ENCODE measurements at regions not wholly inside any gene's neighbourhood (a gene's known extent, or its start where the extent isn't known, plus 50 kb on each side); places are given as distances from the start of the nearest gene placed in this dataset.

DNA sequence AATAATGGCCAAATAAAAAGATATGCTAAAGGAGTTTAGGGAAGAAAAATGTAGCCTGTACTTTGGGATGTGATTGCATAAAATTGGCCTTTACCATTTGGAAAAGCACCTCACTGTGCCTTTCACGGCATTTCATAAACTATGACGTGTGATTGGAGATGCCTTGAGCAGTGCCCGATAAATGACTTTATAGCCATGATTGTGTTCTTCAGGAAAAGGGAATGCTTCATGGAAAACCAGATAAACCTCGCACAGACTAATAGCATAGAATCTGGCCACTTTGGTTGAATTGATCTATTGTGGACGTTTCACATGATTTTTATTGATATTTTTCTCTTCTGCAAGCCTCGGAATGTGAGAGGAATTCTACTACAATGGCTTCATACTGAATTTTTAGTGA, 502.0 kb upstream of the MKI67 start:
- TF ChIP-seq, protein P1, sequence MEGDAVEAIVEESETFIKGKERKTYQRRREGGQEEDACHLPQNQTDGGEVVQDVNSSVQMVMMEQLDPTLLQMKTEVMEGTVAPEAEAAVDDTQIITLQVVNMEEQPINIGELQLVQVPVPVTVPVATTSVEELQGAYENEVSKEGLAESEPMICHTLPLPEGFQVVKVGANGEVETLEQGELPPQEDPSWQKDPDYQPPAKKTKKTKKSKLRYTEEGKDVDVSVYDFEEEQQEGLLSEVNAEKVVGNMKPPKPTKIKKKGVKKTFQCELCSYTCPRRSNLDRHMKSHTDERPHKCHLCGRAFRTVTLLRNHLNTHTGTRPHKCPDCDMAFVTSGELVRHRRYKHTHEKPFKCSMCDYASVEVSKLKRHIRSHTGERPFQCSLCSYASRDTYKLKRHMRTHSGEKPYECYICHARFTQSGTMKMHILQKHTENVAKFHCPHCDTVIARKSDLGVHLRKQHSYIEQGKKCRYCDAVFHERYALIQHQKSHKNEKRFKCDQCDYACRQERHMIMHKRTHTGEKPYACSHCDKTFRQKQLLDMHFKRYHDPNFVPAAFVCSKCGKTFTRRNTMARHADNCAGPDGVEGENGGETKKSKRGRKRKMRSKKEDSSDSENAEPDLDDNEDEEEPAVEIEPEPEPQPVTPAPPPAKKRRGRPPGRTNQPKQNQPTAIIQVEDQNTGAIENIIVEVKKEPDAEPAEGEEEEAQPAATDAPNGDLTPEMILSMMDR (IDR thresholded peaks at IDR 0.05): no peak
- TF ChIP-seq EZH2phosphoT487 (IDR thresholded peaks at IDR 0.05) (no peak), EZH2 (IDR thresholded peaks at IDR 0.05) (no peak)
